ENCODE measurements at regions not wholly inside any gene's neighbourhood (a gene's known extent, or its start where the extent isn't known, plus 50 kb on each side); places are given as distances from the start of the nearest gene placed in this dataset.

DNA sequence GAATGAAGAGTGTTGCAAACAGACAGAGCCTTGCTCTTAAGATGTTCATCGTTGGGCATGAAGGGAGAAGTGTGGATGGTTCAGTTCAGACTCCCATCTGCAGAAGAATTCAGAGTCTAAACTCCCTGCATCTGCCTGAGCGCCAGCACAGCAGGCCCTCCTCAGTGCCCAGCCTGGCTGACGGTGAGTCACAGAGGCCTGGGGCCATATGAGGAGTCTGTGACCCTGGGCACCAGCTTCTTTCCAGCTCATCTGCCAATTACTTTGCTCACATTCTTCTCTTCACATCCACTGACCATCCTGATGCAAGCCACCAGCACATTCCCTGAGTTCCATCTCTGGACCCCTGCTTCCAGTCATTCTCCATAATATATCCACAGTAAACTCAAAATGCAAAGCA, 401.1 kb upstream of the TRPC7 start:
- no peak overlapping the region for H3K27ac ChIP-seq
- TF ChIP-seq, protein P1, sequence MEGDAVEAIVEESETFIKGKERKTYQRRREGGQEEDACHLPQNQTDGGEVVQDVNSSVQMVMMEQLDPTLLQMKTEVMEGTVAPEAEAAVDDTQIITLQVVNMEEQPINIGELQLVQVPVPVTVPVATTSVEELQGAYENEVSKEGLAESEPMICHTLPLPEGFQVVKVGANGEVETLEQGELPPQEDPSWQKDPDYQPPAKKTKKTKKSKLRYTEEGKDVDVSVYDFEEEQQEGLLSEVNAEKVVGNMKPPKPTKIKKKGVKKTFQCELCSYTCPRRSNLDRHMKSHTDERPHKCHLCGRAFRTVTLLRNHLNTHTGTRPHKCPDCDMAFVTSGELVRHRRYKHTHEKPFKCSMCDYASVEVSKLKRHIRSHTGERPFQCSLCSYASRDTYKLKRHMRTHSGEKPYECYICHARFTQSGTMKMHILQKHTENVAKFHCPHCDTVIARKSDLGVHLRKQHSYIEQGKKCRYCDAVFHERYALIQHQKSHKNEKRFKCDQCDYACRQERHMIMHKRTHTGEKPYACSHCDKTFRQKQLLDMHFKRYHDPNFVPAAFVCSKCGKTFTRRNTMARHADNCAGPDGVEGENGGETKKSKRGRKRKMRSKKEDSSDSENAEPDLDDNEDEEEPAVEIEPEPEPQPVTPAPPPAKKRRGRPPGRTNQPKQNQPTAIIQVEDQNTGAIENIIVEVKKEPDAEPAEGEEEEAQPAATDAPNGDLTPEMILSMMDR (conservative IDR thresholded peaks at IDR 0.05), result no peak

DNA sequence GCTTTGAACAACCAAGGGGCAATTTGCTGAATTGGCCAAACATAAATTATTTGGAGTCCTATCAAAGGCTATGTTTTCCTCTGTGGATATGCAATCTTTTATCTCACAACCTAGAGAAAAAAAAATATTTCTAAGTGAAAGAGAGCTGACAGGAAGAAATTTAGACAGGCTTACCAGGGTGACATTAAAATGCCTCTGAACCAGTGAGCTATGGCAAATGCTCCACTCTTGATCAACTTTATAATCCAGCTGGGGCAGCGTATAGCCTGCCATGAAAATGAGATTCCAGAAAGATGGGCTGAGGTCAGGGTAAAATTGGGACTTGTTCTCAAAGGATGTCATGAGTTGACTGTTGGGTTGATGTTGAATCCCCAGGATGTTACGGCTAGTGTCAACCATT, 399.3 kb upstream of the TRPC7 start:
- TF ChIP-seq, protein P1 (conservative IDR thresholded peaks at IDR 0.05), result no peak
- H3K27ac ChIP-seq, result no peak overlapping the region

DNA sequence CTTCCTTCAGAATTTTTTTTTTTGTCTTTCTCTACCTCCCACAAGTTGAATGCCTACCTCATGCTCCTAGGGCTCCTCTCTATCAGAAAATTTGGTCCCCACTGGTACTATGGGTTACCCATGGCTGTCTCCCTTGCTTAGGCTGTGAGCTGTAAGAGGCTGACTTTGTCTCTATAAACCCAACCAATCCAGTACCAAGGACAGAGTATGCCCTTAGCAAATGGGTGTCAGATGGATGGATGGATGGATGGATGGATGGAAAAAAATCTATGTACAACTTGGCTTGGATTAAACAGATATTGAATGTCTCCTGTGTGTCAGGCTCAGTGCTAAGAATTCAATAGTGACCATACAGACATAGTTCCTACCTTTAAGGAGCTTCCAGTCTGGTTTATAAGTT, 398.2 kb upstream of the TRPC7 start:
- TF ChIP-seq, protein P1 (conservative IDR thresholded peaks at IDR 0.05), result no peak
- H3K27ac ChIP-seq, result no peak overlapping the region

DNA sequence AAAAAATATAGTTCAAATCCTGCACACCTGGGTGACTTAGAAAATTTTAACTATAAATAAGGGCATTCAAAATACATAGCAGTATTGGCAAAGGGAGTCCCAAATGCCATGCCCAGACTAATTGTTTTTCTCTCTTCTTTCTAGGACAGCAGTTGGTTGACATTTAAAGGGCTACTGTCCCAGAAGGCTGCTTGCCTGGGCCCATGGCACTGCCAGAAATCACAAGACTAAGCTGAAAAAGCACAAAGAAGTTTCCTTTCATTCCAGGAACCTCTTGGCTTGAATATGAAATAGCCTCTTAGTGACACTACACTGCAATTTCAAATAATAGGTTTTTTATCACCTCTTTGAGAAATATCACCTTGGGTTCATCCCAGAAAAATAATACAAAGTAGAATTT, 388.9 kb upstream of the TRPC7 start:
- no peak overlapping the region for H3K27ac ChIP-seq
- TF ChIP-seq, protein P1 (conservative IDR thresholded peaks at IDR 0.05), result no peak

DNA sequence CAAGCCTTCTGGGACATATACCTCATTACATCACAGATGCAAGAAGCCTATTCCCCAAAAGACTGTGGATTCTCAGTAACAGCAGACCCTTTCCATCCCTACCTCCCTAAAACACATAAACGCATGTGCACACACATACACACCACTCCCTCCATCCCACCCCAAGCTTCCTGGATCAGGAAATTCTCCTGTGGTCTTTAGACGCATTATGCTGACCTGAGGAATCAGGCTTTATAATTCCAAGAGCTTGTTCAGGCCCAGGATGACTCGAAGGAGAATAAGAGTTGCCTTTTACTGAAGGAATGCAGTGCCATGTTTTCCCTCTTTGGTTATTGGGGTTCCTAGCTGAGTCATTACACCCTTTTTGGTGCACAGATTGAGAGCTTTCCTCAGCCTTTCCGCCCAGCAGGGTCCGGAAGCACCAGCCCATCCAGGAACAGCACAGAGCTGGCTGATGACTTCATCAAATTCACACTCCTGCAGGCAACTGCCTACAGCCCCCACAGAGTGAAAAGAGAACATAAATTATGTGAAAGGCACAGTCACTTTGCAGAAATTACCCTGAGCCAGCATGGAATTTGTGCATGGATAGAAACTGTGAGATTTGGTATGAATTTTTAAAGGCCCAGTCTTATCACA, 385.0 kb upstream of the TRPC7 start:
- H3K27ac ChIP-seq, result no peak overlapping the region
- TF ChIP-seq, protein P1 (conservative IDR thresholded peaks at IDR 0.05), result no peak

DNA sequence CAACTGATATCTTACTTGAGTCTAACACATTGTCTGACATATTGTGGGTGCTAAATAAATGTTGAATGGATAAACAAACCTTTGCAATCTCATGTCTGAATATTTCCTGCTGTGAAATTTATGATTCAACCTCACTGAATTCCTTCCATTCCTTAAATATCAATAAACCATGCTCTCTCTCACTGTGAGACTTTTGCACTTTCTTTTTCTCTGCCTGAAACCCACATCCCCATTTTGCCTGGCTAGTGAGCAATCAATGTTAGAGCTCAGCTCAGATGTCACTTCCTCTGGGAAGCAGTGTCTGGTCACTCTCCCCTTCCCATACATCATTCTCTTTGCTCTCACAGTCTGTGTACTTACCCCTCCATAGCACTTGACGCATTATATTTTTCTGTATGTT, 383.7 kb upstream of the TRPC7 start:
- no peak overlapping the region for H3K27ac ChIP-seq
- TF ChIP-seq, protein P1 (conservative IDR thresholded peaks at IDR 0.05), result no peak

DNA sequence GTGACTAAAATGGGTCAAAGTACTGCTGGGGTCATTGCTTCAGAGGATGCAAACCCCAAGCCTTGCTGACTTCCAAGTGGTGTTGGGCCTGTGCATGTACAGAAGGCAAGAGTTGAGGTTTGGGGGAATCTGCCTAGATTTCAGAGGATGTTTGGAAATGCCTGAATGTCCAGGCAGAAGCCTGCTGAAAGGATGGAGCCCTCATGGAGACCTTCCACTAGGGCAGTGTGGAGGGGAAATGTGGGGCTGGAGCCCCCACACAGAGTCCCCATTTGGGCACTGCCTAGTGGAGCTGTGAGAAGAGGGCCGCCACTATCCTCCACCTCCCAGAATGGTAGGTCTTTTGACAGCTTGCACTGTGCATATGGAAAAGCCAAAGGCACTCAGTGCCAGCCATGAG, 377.7 kb upstream of the TRPC7 start:
- H3K27ac ChIP-seq, result no peak overlapping the region
- TF ChIP-seq, protein P1 (conservative IDR thresholded peaks at IDR 0.05), result no peak
